Esophagus squamous epithelium (tissue), 5 donors: ENCODE measurements at regions not wholly inside any gene's neighbourhood (a gene's known extent, or its start where the extent isn't known, plus 50 kb on each side); places are given as distances from the start of the nearest gene placed in this dataset.

Experiments
- DNase-seq: peaks from one replicate; lab custom pipeline; 2025; lab: John Stamatoyannopoulos, UW
- H3K27ac ChIP-seq, 4 donors: fragments of 200-600 bp; sonication (generic); one replicate each; pipeline ENCODE4 v1.5.1; 2016 to 2019; ENCODE audit warnings: mild to moderate bottlenecking in 1 of 4
- H3K27me3 ChIP-seq, 4 donors: fragments of 200-600 bp; sonication (generic); 1 replicate in 3 of 4; 2 replicates in 1 of 4; pipeline versions ENCODE4 v1.5.1 to v1.6.0; 2017 to 2021; ENCODE audit warnings: antibody characterized with exemption in 1 of 4
- H3K36me3 ChIP-seq, 3 donors: fragments of 200-600 bp; sonication (generic); one replicate each; pipeline ENCODE4 v1.5.1; 2016 to 2019
- H3K4me1 ChIP-seq, 3 donors: fragments of 200-600 bp; sonication (generic); one replicate each; pipeline ENCODE4 v1.5.1; 2017 to 2019
- H3K4me3 ChIP-seq, 4 donors: fragments of 200-600 bp; sonication (generic); 1 replicate in 3 of 4; 2 replicates in 1 of 4; pipeline ENCODE4 v1.5.1; 2016 to 2019; ENCODE audit warnings: mild to moderate bottlenecking in 2 of 4, moderate library complexity in 1 of 4
- H3K9me3 ChIP-seq, 3 donors: fragments of 200-600 bp; sonication (generic); one replicate each; pipeline ENCODE4 v1.5.1; 2016 to 2019
- POLR2A ChIP-seq, 4 donors: fragments of 450-650 bp; IDR thresholded peaks; one replicate each; pipeline ENCODE4 v1.6.1; 2017; ENCODE audit warnings: antibody characterized with exemption in 4 of 4, mild to moderate bottlenecking in 4 of 4, moderate library complexity in 3 of 4
- WGBS, 2 donors: methylation state at CpG; one replicate each; pipeline ENCODE4 v1.1.5; 2018; 5-methylcytosine and 5-hydroxymethylcytosine counted together
- intact Hi-C: fragments of 100-400 bp; cut with DNase I; formaldehyde crosslinking; loops from one replicate; pipeline ENCODE4 v1.15.0; 2022
- TF ChIP-seq, protein P1 (sequence below), 6 experiments: fragments of 450-650 bp in 4 of 6; fragments of 200-600 bp in 2 of 6; sonication (generic) in 2 of 6; IDR thresholded peaks; one replicate each; pipeline ENCODE4 v1.5.1; 2016 to 2019; ENCODE audit warnings: antibody characterized with exemption in 6 of 6, mild to moderate bottlenecking in 4 of 6, moderate library complexity in 4 of 6
- donor health status: DM: yes; HTN: yes; CAD: no.

DNA sequence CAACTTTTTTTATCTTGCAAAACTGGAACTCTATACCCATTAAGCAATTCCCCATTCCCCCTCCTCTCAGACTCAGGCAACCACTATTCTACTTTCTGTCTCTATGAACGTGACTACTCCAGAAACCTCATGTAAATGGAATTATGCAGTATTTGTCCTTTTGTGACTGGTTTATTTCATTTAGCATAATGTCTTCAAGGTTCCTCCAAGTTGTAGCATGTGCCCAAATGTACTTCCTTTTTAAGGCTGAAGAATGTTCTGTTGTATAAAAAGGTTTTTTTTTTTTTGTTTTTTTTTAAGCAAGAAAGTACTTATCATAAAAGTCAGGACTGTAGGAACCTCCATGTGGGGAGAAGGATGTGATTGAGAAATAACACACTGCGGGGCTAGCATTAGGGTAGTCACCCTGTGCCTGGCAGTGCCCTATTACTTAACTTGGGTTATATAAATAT, 145.3 kb upstream of the FOXN2 start:
- Histone ChIP-seq H3K9me3 (no peaks in the 10 kb centered on the region), H3K4me1 (no peaks in the 10 kb centered on the region), H3K27ac (peak overlapping the region in 1 of 4 donors; percentile 7), H3K27me3 (no peaks in the 10 kb centered on the region), H3K36me3 (no peaks in the 10 kb centered on the region), H3K4me3 (no peak overlapping the region)
- no peak for DNase-seq
- TF ChIP-seq, protein P1, sequence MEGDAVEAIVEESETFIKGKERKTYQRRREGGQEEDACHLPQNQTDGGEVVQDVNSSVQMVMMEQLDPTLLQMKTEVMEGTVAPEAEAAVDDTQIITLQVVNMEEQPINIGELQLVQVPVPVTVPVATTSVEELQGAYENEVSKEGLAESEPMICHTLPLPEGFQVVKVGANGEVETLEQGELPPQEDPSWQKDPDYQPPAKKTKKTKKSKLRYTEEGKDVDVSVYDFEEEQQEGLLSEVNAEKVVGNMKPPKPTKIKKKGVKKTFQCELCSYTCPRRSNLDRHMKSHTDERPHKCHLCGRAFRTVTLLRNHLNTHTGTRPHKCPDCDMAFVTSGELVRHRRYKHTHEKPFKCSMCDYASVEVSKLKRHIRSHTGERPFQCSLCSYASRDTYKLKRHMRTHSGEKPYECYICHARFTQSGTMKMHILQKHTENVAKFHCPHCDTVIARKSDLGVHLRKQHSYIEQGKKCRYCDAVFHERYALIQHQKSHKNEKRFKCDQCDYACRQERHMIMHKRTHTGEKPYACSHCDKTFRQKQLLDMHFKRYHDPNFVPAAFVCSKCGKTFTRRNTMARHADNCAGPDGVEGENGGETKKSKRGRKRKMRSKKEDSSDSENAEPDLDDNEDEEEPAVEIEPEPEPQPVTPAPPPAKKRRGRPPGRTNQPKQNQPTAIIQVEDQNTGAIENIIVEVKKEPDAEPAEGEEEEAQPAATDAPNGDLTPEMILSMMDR (IDR thresholded peaks at IDR 0.05), result no peak
- intact Hi-C loops, result no loop called here
- WGBS, 2 donors, result 58 to 61% methylated on average over 2 of the region's 2 CpGs

DNA sequence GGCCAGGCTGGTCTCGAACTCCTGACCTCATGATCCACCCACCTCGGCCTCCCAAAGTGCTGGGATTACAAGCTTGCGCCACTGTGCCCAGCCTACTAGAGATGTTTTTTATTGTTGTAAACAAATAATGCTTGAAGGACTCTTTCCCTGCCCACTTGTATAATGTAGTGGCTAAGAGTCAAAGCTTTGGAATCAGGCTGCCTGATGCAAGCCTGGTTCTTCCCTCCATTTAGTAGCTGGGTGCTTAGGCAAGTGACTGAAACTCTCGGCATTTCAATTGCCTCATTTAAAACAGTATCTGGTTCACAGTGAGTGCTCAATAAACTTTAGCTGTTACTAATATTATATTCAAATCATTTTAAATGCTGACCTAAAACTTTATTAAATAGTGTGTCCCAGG, 144.2 kb upstream of the FOXN2 start:
- DNase-seq, result no peak
- no peaks in the 10 kb centered on the region for H3K4me1 ChIP-seq
- no peak for TF ChIP-seq POLR2A (IDR thresholded peaks at IDR 0.05)
- TF ChIP-seq, protein P1 (IDR thresholded peaks at IDR 0.05), result no peak
- intact Hi-C loops, result no loop called here
- no peak overlapping the region for H3K4me3 ChIP-seq
- no peaks in the 10 kb centered on the region for H3K9me3 ChIP-seq
- no peaks in the 10 kb centered on the region for H3K27me3 ChIP-seq
- no peaks in the 10 kb centered on the region for H3K36me3 ChIP-seq
- H3K27ac ChIP-seq, result no peak overlapping the region
- 82 to 90% methylated on average over 4 of the region's 4 CpGs for WGBS, 2 donors

- DNase-seq, result no peak
- 41 to 55% methylated on average over 3 of the region's 3 CpGs for WGBS, 2 donors
These were observed 141.3 kb upstream of the FOXN2 start for GRCh38 chr2:48173141-48173540.

DNA sequence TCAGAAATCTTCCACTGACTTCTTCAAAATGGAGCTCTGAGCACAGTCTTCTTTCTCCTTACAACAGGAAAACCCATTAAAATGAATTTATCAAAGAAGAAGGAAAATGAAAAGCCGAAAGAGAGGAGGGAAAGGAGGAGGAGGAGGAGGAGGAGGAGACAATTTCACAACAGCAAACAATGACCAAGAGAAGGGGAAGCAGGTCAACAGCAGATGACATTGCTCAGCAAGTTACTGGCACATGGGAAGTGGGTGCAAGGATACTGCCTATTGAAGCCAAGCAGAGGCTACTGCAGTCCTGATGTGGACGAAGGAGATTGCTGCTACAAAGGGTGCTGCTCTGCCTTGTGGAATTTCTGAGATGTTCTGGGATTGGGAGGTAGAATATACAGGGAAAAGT, 140.0 kb upstream of the FOXN2 start:
- Histone ChIP-seq H3K36me3 (no peaks in the 10 kb centered on the region), H3K4me3 (no peak overlapping the region), H3K4me1 (no peaks in the 10 kb centered on the region), H3K27ac (no peak overlapping the region), H3K9me3 (no peaks in the 10 kb centered on the region), H3K27me3 (no peaks in the 10 kb centered on the region)
- TF ChIP-seq, protein P1 (IDR thresholded peaks at IDR 0.05), result no peak
- TF ChIP-seq POLR2A (IDR thresholded peaks at IDR 0.05), result no peak
- DNase-seq, result no peak
- 58 to 71% methylated on average over 2 of the region's 2 CpGs for WGBS, 2 donors
- intact Hi-C loops, result no loop called here

More at GRCh38 chr2:48173141-48173540, 141.3 kb upstream of the FOXN2 start:
- H3K9me3 ChIP-seq, result no peaks in the 10 kb centered on the region
- no peak overlapping the region for H3K27ac ChIP-seq
- TF ChIP-seq, protein P1 (IDR thresholded peaks at IDR 0.05), result no peak
- no peak for TF ChIP-seq POLR2A (IDR thresholded peaks at IDR 0.05)
- intact Hi-C loops, result no loop called here
- no peak overlapping the region for H3K4me3 ChIP-seq
- no peaks in the 10 kb centered on the region for H3K36me3 ChIP-seq
- no peaks in the 10 kb centered on the region for H3K4me1 ChIP-seq
- H3K27me3 ChIP-seq, result no peaks in the 10 kb centered on the region

DNA sequence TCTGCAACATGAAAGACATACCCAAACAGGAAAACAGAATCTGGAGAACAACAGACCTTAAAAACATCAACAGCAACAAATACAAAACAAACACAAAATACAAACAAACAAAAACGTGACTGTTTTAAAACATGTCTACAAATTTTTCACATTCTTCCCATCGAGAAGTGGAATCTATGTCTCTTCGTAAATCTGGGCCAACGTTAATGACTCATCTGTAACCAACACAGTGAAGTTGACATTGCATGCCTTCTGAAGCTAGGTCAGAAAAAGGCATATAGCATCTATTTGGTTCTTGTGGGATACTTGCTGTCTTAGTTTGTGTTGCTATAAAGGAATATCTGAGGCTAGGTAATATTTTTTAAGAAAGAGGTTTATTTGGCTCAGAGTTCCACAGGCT, 139.2 kb upstream of the FOXN2 start:
- Histone ChIP-seq H3K9me3 (no peaks in the 10 kb centered on the region), H3K4me3 (no peak overlapping the region), H3K36me3 (no peaks in the 10 kb centered on the region), H3K27ac (no peak overlapping the region), H3K27me3 (no peaks in the 10 kb centered on the region), H3K4me1 (no peaks in the 10 kb centered on the region)
- 38 to 66% methylated on average over 4 of the region's 4 CpGs for WGBS, 2 donors
- no peak for DNase-seq
- intact Hi-C loops, result no loop called here
- no peak for TF ChIP-seq POLR2A (IDR thresholded peaks at IDR 0.05)
- TF ChIP-seq, protein P1 (IDR thresholded peaks at IDR 0.05), result no peak
